Fibroblast of gingiva (primary cell): ENCODE measurements at regions not wholly inside any gene's neighbourhood (a gene's known extent, or its start where the extent isn't known, plus 50 kb on each side); places are given as distances from the start of the nearest gene placed in this dataset.

Source experiments
- DNase-seq: peaks from one replicate; pipeline ENCODE4 v3.0.0-alpha.2; 2011; ENCODE audit warnings: low read depth

GRCh38 chr9:108720191-108720642, 135.6 kb downstream of the ACTL7B start:
- no peak for DNase-seq

DNA sequence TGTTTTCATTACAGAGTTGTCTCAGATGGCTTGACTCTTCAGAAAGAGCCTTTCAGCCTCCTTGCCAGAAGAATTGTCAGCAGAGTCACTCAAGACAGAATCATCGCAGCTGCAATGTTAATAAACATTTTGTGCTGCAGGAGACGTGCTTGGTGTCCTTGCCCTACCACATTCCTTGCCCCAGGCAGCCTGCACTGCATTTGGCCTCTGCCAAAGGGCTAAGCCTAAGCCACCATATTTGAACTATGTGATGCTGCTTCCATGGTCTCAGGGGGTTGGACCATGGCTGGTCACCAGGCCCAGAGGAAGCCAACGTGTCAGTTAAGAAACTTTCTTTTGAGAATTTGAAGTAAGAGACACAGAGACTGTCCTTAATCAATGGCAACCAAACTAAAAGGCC, 145.4 kb downstream of the ACTL7B start:
- no peak for DNase-seq

GRCh38 chr9:108709997-108710396, 145.8 kb downstream of the ACTL7B start:
- no peak for DNase-seq

DNA sequence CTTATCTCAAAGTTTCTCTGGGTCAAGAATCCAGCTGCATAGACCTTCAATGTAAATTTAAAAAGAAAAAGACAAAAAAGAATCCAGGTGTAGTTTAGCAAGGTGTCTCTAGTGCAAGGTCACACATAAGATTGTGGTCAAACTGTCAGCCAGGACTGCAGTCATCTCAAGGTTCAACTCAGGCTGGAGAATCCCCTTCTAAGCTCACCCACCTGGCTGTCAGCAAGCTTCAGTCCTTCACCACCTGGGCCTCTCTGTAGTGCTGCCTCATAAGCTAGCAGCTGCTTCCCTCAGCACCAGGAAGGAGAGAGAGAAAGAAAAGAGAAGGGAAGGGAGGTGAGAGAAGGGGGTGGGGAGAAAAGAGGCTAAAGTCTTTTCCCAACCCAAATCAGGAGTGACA, 146.7 kb downstream of the ACTL7B start:
- DNase-seq: no peak

DNA sequence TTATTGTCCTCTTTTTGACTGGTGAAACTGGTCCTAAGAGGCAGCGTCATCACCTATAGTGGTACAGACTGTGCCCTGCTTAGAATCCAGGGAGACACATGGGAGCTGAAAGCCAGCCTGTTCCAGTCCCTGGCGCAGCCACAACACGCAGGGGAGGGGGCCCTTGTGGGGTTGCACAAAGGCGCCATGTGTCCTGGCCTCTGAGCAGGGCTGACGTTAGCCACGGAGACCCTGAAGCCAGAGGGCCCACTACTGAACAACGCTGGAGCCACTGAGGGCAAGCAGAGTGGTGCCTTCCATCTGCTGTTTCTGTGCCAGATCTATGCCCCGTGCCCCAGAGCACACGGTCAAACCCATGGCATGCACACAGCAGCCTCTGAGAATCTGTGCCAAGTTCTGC, 147.3 kb downstream of the ACTL7B start:
- DNase-seq: no peak

DNA sequence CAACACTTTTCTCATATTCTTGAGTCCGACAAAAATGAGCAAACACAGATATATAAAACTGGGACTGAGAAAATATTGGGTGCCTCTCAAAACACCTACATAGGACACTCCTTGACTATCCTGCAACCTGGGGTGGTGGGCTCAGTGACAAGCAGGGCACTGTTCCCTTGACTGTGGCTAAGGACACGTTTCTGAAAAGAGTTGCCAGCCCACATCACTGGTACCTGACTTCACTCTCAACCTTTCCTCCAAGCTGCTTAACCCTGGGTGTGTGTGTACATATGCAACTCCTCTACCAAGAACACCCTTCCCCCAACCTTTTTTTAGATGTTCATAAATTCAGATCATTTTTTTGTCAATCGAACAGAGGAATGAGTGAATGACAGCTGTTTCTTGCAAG, 148.7 kb downstream of the ACTL7B start:
- no peak for DNase-seq

GRCh38 chr9:108704156-108704852, 151.5 kb downstream of the ACTL7B start:
- DNase-seq: no peak

DNA sequence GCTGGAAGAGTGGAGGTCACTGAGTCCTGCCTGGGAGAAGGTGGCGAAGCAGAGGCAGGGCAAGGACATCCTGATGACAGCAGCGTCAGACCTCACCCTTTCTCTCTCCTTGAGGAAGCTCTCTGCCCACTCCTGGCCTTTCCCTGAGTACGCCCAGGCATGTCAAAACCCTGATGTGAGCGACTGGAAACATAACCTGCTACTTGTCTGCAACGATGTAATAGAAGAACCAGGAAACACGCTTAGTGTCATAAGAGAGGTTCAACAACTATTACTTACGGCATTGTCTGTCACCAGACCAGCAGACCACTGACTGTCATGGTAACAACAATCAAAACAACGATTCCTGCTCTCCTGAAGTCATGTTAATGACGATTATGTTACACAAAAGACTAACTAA, 152.4 kb downstream of the ACTL7B start:
- DNase-seq: no peak

GRCh38 chr9:108702681-108703080, 153.1 kb downstream of the ACTL7B start:
- no peak for DNase-seq

- DNase-seq: no peak
Measured at GRCh38 chr9:108698801-108699200, 157.0 kb downstream of the ACTL7B start.

GRCh38 chr9:108698231-108698630, 157.6 kb downstream of the ACTL7B start:
- no peak for DNase-seq

- DNase-seq: no peak
Measured at GRCh38 chr9:108696156-108696555, 159.6 kb downstream of the ACTL7B start.

GRCh38 chr9:108694170-108694569, 161.6 kb downstream of the ACTL7B start:
- DNase-seq: no peak

DNA sequence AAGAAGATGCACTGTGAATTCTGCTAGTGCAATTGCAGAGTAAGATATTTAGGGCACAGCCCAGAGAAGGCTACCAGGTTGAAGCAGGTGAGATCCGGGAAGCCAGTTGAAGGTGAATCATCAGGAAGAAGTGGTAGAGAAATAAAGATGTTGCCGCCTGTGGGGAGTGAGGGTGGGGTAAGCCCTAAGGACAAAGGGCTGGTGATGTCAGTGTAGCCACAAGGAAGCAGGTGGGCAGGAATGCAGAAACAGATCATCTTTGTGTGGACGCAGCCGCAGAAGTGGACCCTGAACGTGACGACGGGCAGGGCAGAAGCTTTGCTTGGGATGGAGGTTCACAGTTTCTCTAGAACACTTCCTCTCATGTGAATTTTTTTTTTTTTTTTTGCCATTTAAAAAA, 164.2 kb downstream of the ACTL7B start:
- no peak for DNase-seq

GRCh38 chr9:108688676-108689075, 167.1 kb downstream of the ACTL7B start:
- DNase-seq: no peak

DNA sequence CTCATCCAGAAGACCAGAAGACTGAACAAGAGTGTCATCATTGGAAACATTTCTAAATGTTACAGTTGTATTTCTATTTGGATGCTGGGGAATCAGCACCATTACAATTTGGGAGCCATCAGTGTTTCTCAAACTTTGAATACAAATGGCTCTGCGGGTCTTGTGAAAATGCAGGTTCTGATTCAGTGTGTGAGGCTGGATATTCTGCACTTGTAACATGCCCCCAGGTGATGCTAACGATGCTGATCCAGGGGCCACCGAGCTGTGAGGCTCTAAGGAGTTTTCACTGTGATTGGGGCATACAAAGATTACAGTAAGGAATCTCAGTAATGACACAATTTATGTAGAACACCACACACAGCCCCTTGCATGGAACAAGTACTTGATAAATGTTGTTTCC, 167.7 kb downstream of the ACTL7B start:
- no peak for DNase-seq

DNA sequence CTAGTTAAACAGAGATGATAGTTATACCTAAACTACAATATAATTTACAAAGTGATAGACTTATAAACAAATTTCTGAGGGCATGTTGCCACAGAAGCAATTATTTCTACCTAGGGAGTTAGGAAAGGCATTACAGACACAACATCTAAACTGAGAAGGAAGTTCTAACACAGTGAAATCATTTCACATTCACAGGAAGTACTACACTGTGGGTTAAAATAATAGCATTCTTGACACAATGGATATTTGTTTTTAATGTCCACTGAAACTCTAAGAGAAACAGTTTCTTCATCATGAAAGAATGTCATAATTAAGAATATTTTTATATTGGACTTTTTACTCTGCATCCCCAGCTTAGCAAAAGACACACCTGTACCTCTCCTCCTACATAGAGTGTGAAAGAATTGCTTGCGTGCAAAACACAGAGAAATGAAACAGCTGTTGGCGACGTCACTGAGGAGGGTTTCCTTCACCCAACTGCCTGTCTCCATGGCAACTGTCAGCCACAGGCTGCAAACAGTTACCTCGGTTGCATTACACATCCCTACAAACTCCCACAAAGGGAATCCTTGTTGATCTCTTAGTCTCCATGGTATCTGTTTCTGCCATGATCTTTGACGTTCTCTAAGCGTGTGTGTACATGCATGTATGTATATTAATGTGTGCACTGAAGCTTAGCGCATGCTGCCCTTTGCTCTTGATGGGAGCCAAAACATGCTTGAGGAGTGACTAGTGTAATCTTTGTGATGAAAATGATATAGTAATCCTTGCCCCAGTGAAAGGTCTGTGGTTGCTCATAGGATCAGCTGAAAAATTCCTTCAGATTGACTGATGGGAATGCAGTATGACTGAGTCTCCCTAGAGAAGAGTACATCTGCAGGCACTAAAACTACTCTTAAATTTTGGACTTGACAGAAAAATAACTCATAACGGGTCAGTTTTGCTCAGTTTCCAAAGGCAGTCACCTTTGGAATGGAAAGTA, 168.5 kb downstream of the ACTL7B start:
- no peak for DNase-seq

DNA sequence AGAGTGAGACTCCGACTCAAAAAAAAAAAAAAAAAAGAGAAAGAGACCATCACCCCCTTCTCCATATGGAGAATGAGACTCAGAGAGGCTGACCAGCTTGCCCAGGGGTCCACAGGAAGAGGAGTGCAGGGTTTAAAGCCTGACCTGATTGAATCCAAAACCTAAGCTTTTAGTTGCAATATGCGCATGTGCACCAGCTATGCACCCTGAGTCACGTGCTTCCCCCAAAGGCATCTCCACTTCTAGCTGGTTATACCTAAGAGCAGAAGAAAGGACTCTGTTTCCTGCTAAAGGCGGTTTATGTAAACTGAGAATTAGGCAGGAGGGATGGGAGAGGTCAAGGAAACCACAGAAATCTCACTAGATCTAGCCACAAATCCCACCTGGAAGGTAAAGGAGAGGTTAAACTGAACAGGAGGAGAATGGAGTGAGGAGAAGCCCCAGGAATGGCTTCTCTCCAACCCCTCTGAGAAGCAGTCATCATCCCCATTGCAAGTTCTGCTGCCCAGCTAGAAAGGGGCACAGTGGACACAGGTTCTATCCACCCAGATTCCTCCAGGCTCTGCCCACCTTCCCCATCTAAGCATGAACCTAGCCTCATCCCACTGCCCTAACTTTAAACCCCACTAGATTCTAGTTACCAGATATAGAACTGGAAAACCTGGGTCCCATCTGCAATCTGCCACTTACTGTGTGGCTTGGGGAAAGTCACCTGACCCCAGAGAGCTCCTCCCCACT, 171.3 kb downstream of the ACTL7B start:
- DNase-seq: no peak

- DNase-seq: no peak
Measured at GRCh38 chr9:108683245-108683644, 172.5 kb downstream of the ACTL7B start.

DNA sequence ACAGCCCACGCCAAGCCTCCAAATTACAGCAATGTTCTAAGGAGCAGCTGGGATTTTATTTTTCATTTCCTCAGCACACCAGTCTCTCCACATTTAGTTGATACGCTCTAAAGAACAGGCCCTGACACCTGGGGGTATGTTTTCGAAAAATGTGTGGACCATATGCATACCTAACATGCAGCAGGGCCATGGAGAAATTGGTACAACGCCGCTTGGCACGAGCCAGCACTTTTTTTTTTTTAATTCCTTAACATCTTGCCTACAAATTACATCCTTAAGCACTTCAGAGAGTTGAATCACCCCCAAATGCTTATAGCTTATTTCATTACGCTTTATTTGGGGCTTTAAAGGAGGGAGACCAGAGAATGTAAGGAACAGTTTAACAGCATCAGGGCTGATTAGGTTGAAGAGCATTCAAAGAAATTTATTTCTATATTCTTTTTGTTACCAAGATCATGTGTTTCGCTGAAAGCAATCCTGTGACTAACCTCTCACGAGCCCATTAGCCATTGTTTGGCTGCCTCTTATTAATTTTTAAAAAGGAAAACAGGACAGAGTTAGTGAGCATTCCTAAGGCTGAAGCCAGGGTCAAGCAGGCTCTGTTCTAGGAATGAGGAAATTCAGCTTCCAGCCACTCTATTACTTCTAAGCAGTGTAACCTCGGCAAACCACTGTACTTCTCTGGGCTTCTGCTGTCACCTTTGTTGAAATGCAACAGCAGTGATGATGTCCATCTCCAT, 173.8 kb downstream of the ACTL7B start:
- no peak for DNase-seq

GRCh38 chr9:108680946-108681345, 174.8 kb downstream of the ACTL7B start:
- no peak for DNase-seq

- DNase-seq: no peak
Measured at GRCh38 chr9:108677776-108678175, 178.0 kb downstream of the ACTL7B start.
